ENCODE measurements at regions not wholly inside any gene's neighbourhood (a gene's known extent, or its start where the extent isn't known, plus 50 kb on each side); places are given as distances from the start of the nearest gene placed in this dataset.

DNA sequence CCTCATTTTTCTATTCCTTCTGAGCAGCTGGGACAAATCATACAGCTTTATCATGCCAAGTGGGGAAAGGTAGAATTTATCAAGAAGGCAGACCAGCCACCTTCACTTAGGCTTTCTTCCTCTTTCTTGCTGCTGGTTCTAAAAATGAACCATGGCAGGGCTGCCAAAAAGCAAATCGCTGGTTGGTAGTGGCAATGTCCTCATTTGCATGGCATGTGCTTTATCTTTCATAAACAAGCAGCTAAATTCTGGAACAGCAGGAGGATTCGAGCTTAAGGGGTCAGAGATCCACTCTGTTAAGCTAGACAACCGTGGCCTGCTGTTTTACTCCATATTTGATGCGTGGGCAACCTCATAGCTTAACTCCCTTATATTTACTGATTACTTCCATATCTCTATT is 91.3 kb downstream of the RPE65 start:
- Mint-ChIP-seq H3K4me3 (no peak overlapping the region), H3K27ac (no peak overlapping the region), H3K27me3 (ENCODE audit: low read depth) (peaks cover 6% of the 10 kb centered on the region), H3K36me3 (ENCODE audit: low read depth) (no peaks in the 10 kb centered on the region), H3K9me3 (no peaks in the 10 kb centered on the region), H3K4me1 (ENCODE audit: low read depth) (no peaks in the 10 kb centered on the region)
- intact Hi-C loops (cut with micrococcal nuclease) = no loop called here
- CTCF ChIA-PET = interaction anchor here (1.1 kb wide), 1 partner anchor 238 kb away, joined by 5 read pairs; no protein-coding TSS in a partner anchor
- DNase-seq = no peak

DNA sequence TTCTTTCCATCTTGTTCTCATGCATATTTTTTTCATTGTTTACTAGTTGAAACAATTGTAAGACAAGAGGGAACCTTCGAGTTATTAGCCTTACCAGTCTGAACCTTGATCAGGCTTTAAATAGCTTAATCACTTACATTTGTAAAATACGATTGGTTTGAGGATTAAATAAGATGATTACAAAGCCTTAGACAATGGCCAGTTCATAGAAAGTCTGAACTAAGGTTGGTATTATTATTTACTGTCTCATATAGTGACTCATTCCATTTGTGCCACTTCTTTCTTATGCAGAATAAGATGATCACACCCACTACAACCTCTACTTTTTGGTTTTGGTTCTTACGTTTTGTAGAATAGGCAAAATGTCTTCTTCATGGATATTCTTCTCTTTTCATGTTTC is 94.1 kb downstream of the RPE65 start:
- Mint-ChIP-seq H3K27ac (no peak overlapping the region), H3K4me1 (ENCODE audit: low read depth) (no peaks in the 10 kb centered on the region), H3K9me3 (peaks cover 2% of the 10 kb centered on the region), H3K4me3 (no peak overlapping the region), H3K36me3 (ENCODE audit: low read depth) (no peaks in the 10 kb centered on the region), H3K27me3 (ENCODE audit: low read depth) (peaks cover 9% of the 10 kb centered on the region)
- DNase-seq = no peak
- intact Hi-C loops (cut with micrococcal nuclease) = no loop called here
- CTCF ChIA-PET = interaction anchor here (0.8 kb wide), 1 partner anchor 10 kb away, joined by 3 read pairs; no protein-coding TSS in a partner anchor

DNA sequence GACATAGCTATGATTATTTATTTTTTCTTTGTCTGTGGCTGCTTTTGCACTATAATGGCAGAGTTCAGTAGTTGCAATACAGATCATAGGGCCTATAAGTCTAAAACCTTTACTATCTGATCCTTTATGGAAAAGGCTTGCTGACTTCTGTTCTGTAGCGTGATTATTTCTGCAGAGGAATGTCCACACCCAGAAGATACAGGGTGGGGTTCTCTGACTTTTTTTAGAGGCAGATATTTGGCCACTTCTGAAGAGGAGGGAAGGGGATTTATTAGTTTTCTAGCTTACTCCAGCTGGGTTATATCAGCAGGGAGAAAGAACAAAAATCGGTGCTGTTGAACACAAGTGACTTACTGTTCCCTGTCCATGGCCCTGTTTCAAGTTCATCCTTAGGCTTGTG is 97.6 kb downstream of the RPE65 start:
- H3K36me3 Mint-ChIP-seq (ENCODE audit: low read depth) = no peaks in the 10 kb centered on the region
- no peak overlapping the region for H3K4me3 Mint-ChIP-seq
- CTCF ChIA-PET = interaction anchor here (0.7 kb wide), 1 partner anchor 232 kb away, joined by 4 read pairs; no protein-coding TSS in a partner anchor

DNA sequence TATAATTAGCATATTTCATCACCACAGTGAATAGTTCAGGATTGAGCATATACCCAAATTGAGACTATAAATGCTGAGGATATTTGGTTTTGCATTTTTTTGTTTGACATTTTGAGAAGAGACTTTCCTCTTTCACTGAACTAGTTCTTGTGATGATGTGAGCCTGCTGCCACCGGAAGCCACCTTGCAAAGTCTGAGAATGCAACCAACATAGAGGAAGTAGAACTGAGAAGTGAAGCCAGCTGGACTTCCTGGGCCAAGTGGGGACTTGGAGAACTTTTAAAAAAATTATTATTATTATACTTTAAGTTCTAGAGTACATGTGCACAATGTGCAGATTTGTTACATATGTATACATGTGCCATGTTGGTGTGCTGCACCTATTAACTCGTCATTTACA is 102.3 kb downstream of the RPE65 start:
- CTCF ChIA-PET = interaction anchor here (3.2 kb wide), 1 partner anchor 227 kb away, joined by 13 read pairs; no protein-coding TSS in a partner anchor
- Mint-ChIP-seq H3K4me3 (no peak overlapping the region), H3K27ac (no peak overlapping the region), H3K9me3 (peaks cover 7% of the 10 kb centered on the region), H3K4me1 (ENCODE audit: low read depth) (no peaks in the 10 kb centered on the region), H3K27me3 (ENCODE audit: low read depth) (no peaks in the 10 kb centered on the region), H3K36me3 (ENCODE audit: low read depth) (no peaks in the 10 kb centered on the region)
- intact Hi-C loops (cut with micrococcal nuclease) = loop anchor here (5.0 kb wide), 1 partner anchor 580 kb away; no protein-coding TSS in a partner anchor
- no peak for DNase-seq

More for the DNA sequence above, 97.6 kb downstream of the RPE65 start:
- Mint-ChIP-seq H3K9me3 (peaks cover 8% of the 10 kb centered on the region), H3K4me1 (ENCODE audit: low read depth) (no peaks in the 10 kb centered on the region), H3K27ac (no peak overlapping the region), H3K27me3 (ENCODE audit: low read depth) (peaks cover 6% of the 10 kb centered on the region)
- DNase-seq = no peak
- intact Hi-C loops (cut with micrococcal nuclease) = no loop called here

DNA sequence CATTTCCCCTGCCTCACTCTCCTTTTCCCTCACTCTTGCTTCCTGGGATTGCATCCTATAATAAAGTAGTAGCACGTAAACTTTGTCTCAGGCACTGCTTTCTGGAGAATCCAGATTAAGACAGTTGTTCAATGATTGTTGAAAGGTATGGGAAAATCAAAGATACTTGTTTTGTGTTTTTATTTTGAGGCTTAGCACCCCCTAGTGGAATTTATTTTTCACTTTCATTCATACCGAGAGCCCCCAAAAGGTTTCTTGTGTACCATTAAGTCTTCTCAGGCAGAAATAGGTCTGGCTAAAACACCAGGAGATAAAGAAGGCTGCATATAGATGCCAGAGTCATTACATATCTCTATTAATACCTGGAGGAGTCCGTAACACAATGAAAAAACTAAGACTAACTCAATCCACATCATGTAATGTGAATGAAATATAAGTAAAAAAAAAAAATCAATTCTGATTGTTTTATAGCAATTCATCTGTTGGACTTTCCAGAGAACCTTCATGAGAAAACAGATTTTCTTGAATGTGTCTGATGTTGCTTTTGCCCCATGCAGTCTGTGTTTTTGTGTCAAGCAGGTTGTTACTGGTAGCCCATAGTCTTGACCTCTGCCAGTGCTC is 103.5 kb downstream of the RPE65 start:
- no peak overlapping the region for H3K4me3 Mint-ChIP-seq
- DNase-seq = no peak
- no peak overlapping the region for H3K27ac Mint-ChIP-seq
- peaks cover 7% of the 10 kb centered on the region for H3K9me3 Mint-ChIP-seq
- no peaks in the 10 kb centered on the region for H3K36me3 Mint-ChIP-seq (ENCODE audit: low read depth)
- H3K4me1 Mint-ChIP-seq (ENCODE audit: low read depth) = no peaks in the 10 kb centered on the region
- CTCF ChIA-PET = interaction anchor here (0.6 to 3.2 kb wide), 6 partner anchors 9 to 1479 kb away, joined by 3 to 13 read pairs (median 4); no protein-coding TSS in a partner anchor
- H3K27me3 Mint-ChIP-seq (ENCODE audit: low read depth) = no peaks in the 10 kb centered on the region
- intact Hi-C loops (cut with micrococcal nuclease) = loop anchor here (1.0 to 5.0 kb wide), 4 partner anchors 226 to 579 kb away; no protein-coding TSS in a partner anchor

DNA sequence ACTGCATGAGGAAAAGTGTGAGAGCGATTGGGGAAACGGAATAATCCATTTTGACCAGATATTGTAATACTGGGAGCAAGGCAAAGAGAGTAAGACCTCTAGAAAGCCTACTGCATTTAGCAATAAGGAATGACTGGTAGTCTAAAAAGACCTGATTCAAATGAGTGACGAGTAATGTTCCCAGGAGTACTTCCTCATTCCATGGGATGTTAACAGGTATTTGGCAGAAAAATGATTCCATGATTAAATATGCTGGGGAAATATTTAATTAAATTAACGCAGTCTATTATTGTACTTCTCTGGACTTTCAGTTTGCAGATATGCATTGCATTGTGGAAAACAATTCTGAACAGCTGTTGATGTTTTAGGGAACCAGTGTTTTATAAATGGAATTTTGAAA is 105.5 kb downstream of the RPE65 start:
- H3K4me3 Mint-ChIP-seq = no peak overlapping the region
- H3K9me3 Mint-ChIP-seq = peaks cover 5% of the 10 kb centered on the region
- H3K36me3 Mint-ChIP-seq (ENCODE audit: low read depth) = no peaks in the 10 kb centered on the region
- no peak for DNase-seq
- intact Hi-C loops (cut with micrococcal nuclease) = no loop called here
- no peaks in the 10 kb centered on the region for H3K27me3 Mint-ChIP-seq (ENCODE audit: low read depth)
- H3K27ac Mint-ChIP-seq = no peak overlapping the region
- CTCF ChIA-PET = interaction anchor here (1.9 to 3.2 kb wide), 2 partner anchors 224 to 227 kb away, joined by 4 to 13 read pairs; no protein-coding TSS in a partner anchor
- no peaks in the 10 kb centered on the region for H3K4me1 Mint-ChIP-seq (ENCODE audit: low read depth)

DNA sequence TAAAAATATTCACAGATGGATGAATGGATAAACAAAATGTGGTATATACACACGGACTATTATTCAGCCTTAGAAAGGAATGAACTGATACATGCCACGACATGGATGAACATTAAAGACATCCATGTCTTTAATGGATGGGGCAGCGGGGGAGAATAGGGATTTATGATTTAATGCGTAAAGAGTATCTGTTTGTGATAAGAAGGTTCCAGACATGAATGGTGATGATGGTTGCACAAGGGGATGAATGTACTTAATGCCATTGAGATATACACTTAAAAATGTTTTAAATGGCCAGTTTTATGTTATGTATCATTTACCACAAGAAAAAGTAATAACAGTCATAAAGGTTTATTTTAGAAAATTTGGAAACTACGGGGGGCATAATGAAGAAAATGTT is 108.6 kb upstream of the WLS start:
- DNase-seq = no peak
- H3K27me3 Mint-ChIP-seq (ENCODE audit: low read depth) = no peaks in the 10 kb centered on the region
- H3K36me3 Mint-ChIP-seq (ENCODE audit: low read depth) = no peaks in the 10 kb centered on the region
- no peaks in the 10 kb centered on the region for H3K9me3 Mint-ChIP-seq
- CTCF ChIA-PET = no interaction called here
- H3K4me3 Mint-ChIP-seq = no peak overlapping the region
- H3K4me1 Mint-ChIP-seq (ENCODE audit: low read depth) = no peaks in the 10 kb centered on the region
- no peak overlapping the region for H3K27ac Mint-ChIP-seq
- intact Hi-C loops (cut with micrococcal nuclease) = no loop called here

DNA sequence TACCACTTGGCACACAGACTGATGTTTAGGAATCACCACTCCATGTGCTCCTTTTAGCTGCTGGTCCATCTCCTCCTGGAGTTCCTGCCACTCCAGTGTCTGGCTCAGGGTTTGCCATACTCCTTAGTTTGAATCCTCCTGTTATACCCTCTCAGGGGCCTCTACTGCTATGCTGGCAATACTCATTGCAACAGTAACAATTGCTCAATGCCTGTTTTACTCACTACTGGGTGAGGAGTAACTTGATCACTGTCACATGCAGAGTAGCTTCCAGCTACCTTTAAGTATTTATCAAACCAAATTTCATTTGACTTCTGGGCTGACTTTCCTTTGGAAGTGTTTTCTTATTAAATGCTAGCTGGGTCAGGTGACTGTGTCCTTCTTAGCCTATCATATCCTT is 107.2 kb upstream of the WLS start:
- Mint-ChIP-seq H3K36me3 (ENCODE audit: low read depth) (no peaks in the 10 kb centered on the region), H3K9me3 (no peaks in the 10 kb centered on the region), H3K4me3 (no peak overlapping the region), H3K27me3 (ENCODE audit: low read depth) (no peaks in the 10 kb centered on the region), H3K4me1 (ENCODE audit: low read depth) (no peaks in the 10 kb centered on the region), H3K27ac (no peak overlapping the region)
- intact Hi-C loops (cut with micrococcal nuclease) = no loop called here
- DNase-seq = no peak
- CTCF ChIA-PET = interaction anchor here (0.6 kb wide), 1 partner anchor 385 kb away, joined by 4 read pairs; no protein-coding TSS in a partner anchor

DNA sequence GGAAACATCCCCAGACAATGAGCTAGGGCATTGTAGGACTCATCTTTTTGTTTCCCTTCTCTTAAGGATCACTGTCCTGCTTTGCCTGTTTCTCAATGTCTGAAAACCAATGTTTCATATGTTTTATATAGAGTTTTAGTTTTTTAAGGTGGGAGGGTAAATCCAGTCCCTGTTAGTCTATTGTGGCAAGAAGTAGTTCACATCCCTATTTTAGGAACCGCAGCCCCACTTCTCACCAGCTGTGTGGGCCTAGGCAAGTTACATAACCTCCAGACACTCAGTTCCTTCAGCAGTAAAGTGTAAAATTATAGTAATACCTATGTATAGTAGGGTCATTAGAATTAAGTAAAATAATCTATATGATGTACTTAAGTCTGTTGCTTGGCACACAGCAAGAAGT is 105.8 kb upstream of the WLS start:
- Mint-ChIP-seq H3K9me3 (peaks cover 3% of the 10 kb centered on the region), H3K27ac (no peak overlapping the region), H3K4me3 (no peak overlapping the region), H3K36me3 (ENCODE audit: low read depth) (no peaks in the 10 kb centered on the region), H3K27me3 (ENCODE audit: low read depth) (no peaks in the 10 kb centered on the region), H3K4me1 (ENCODE audit: low read depth) (no peaks in the 10 kb centered on the region)
- no peak for DNase-seq
- intact Hi-C loops (cut with micrococcal nuclease) = no loop called here
- CTCF ChIA-PET = no interaction called here

DNA sequence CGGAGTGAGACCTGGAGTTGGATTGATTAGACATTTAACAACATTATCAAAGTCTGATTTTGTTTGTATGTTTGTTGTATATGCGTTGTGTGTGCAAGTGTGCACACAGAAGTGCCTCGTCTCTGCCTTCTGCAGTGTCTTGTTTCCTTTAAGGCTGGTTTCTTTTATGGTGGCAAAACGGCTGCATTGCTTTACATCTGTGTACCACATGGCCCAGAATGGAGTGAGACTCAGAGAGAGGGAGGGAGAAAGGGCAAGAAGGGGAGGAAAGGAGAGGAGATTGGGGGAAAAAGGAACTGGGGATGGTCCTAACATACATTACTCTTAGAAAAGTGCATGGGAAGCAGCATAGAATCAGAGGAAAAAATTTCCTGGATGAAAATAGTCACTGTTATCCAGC is 99.7 kb upstream of the WLS start:
- peaks cover 3% of the 10 kb centered on the region for H3K9me3 Mint-ChIP-seq
- no peak overlapping the region for H3K27ac Mint-ChIP-seq
- DNase-seq = no peak
- no peaks in the 10 kb centered on the region for H3K4me1 Mint-ChIP-seq (ENCODE audit: low read depth)
- H3K4me3 Mint-ChIP-seq = no peak overlapping the region
- peaks cover 10% of the 10 kb centered on the region for H3K27me3 Mint-ChIP-seq (ENCODE audit: low read depth)
- H3K36me3 Mint-ChIP-seq (ENCODE audit: low read depth) = no peaks in the 10 kb centered on the region
- CTCF ChIA-PET = no interaction called here
- intact Hi-C loops (cut with micrococcal nuclease) = no loop called here

DNA sequence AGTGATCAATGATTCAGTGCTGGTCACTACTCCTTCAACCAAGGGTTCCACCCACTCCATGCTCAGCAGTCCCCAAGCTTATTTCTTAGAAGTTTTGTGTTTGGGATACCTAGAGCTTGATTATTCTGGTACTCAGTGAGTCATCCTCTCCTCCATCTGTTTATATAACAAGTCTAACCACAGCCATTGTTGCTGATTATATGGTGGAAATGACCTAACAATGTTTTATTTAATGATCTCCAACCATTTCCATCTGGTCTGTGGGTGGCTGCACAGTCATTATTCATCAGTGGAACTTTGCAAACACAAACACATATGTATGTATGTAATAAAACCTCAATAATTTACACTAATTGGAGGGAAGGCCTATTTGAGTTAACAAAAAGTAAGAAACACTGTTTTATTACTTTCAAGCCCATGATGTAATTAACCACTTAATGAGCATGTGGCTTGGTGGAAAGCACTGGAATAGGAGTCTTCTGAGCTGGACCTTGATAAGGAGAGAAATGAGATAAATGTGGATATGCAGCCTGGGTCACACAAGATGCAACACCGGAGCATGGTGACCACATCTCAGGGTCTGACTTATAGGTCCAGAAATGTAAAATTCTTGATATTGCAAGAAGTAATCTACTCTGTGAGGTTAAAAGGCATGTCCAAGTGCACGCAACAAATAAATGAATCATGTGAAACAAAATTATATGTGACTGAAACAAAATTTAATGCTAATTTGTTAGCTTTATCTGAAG is 99.0 kb upstream of the WLS start:
- no peaks in the 10 kb centered on the region for H3K4me1 Mint-ChIP-seq (ENCODE audit: low read depth)
- no peak overlapping the region for H3K27ac Mint-ChIP-seq
- CTCF ChIA-PET = no interaction called here
- no peaks in the 10 kb centered on the region for H3K36me3 Mint-ChIP-seq (ENCODE audit: low read depth)
- H3K9me3 Mint-ChIP-seq = peaks cover 3% of the 10 kb centered on the region
- intact Hi-C loops (cut with micrococcal nuclease) = no loop called here
- H3K4me3 Mint-ChIP-seq = no peak overlapping the region
- DNase-seq = no peak
- H3K27me3 Mint-ChIP-seq (ENCODE audit: low read depth) = peaks cover 10% of the 10 kb centered on the region

DNA sequence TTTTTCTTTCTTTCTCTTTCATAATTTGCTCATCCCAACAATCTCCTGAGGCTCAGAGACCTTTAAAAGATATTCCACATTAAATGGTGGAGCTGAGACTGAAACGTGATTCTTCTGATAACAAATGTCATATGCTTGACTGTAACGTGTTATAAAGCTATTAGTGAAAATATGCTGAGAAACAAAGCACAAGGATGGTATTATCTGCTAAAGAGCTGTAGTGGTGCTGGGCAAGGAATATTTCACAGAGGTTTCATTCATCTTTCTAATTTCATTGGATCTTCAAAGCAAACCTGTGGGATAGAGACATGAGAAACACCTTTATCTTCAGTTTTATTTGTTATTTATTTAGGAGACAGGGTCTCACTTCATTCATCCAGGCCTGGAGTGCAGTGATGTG is 98.1 kb upstream of the WLS start:
- H3K9me3 Mint-ChIP-seq = peaks cover 3% of the 10 kb centered on the region
- intact Hi-C loops (cut with micrococcal nuclease) = no loop called here
- no peaks in the 10 kb centered on the region for H3K4me1 Mint-ChIP-seq (ENCODE audit: low read depth)
- DNase-seq = no peak
- peaks cover 10% of the 10 kb centered on the region for H3K27me3 Mint-ChIP-seq (ENCODE audit: low read depth)
- H3K36me3 Mint-ChIP-seq (ENCODE audit: low read depth) = no peaks in the 10 kb centered on the region
- no peak overlapping the region for H3K27ac Mint-ChIP-seq
- CTCF ChIA-PET = no interaction called here
- no peak overlapping the region for H3K4me3 Mint-ChIP-seq

All from activated naive CD4-positive, alpha-beta T cell treated with anti-CD3 and anti-CD28 coated beads for 36 hours (primary cell).